Mesothelial cell of epicardium (in vitro differentiated cells): ENCODE measurements at regions not wholly inside any gene's neighbourhood (a gene's known extent, or its start where the extent isn't known, plus 50 kb on each side); places are given as distances from the start of the nearest gene placed in this dataset.

Source experiments
- DNase-seq, 2 experiments: peaks; one replicate each; pipeline ENCODE4 v3.0.0; 2021; ENCODE audit warnings: low spot score in 2 of 2; ENCODE audit not compliant: unreplicated experiment in 2 of 2
- H3K27ac Mint-ChIP-seq: 2 replicates; pipeline ENCODE4 v1.8.0; 2021; ENCODE audit warnings: mixed read lengths
- H3K27me3 Mint-ChIP-seq: 2 replicates; pipeline ENCODE4 v1.8.0; 2021; ENCODE audit warnings: low read depth, mixed read lengths
- H3K36me3 Mint-ChIP-seq: 2 replicates; pipeline ENCODE4 v1.8.0; 2021; ENCODE audit warnings: mixed read lengths
- H3K4me1 Mint-ChIP-seq: 2 replicates; pipeline ENCODE4 v1.8.0; 2021; ENCODE audit warnings: mixed read lengths
- H3K4me3 Mint-ChIP-seq: 2 replicates; pipeline ENCODE4 v1.8.0; 2021; ENCODE audit warnings: mild to moderate bottlenecking, moderate library complexity, mixed read lengths
- H3K9me3 Mint-ChIP-seq: 2 replicates; pipeline ENCODE4 v1.8.0; 2021; ENCODE audit warnings: mixed read lengths
- TF ChIP-seq, protein P1 (sequence below): fragments of 200-600 bp; sonication (generic); IDR thresholded peaks from one replicate; pipeline ENCODE4 v1.5.0; 2021; ENCODE audit warnings: antibody characterized with exemption; ENCODE audit not compliant: unreplicated experiment

GRCh38 chr7:33807155-33807530 lies 98.2 kb upstream of the BMPER start:
- H3K27ac Mint-ChIP-seq: peak overlapping the region; percentile 39
- H3K36me3 Mint-ChIP-seq: no peaks in the 10 kb centered on the region
- no peak overlapping the region for H3K4me3 Mint-ChIP-seq
- no peaks in the 10 kb centered on the region for H3K9me3 Mint-ChIP-seq
- TF ChIP-seq, protein P1, sequence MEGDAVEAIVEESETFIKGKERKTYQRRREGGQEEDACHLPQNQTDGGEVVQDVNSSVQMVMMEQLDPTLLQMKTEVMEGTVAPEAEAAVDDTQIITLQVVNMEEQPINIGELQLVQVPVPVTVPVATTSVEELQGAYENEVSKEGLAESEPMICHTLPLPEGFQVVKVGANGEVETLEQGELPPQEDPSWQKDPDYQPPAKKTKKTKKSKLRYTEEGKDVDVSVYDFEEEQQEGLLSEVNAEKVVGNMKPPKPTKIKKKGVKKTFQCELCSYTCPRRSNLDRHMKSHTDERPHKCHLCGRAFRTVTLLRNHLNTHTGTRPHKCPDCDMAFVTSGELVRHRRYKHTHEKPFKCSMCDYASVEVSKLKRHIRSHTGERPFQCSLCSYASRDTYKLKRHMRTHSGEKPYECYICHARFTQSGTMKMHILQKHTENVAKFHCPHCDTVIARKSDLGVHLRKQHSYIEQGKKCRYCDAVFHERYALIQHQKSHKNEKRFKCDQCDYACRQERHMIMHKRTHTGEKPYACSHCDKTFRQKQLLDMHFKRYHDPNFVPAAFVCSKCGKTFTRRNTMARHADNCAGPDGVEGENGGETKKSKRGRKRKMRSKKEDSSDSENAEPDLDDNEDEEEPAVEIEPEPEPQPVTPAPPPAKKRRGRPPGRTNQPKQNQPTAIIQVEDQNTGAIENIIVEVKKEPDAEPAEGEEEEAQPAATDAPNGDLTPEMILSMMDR: no peak
- no peak for DNase-seq
- H3K27me3 Mint-ChIP-seq: no peaks in the 10 kb centered on the region
- peaks cover 52% of the 10 kb centered on the region for H3K4me1 Mint-ChIP-seq

GRCh38 chr7:33807779-33808482 lies 97.4 kb upstream of the BMPER start:
- Mint-ChIP-seq H3K27me3 (no peaks in the 10 kb centered on the region), H3K27ac (no peak overlapping the region), H3K36me3 (no peaks in the 10 kb centered on the region), H3K9me3 (peaks cover 6% of the 10 kb centered on the region), H3K4me3 (no peak overlapping the region), H3K4me1 (peaks cover 45% of the 10 kb centered on the region)
- no peak for DNase-seq
- TF ChIP-seq, protein P1: peak; percentile 23

DNA sequence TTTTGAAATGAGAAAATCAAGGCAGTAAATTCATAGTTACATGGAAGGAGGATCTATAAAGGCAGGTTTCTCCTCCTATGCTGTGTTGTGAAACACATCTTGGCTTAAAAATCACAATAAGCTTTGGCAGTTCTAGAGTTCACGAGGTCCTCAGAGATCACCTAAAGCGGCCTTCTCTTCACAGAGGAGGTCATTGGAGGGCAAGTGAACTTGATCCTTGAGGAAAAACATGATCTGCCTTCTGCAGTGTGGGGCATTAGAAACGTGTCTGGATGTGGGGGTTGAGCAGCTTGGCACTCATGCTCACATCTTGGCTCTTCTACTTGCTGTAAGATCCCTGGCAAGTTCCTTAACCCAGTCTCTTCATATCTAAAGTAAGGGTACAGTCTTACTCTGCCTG lies 96.1 kb upstream of the BMPER start:
- H3K9me3 Mint-ChIP-seq: peaks cover 6% of the 10 kb centered on the region
- no peaks in the 10 kb centered on the region for H3K36me3 Mint-ChIP-seq
- no peak overlapping the region for H3K4me3 Mint-ChIP-seq
- no peak for DNase-seq
- peaks cover 35% of the 10 kb centered on the region for H3K4me1 Mint-ChIP-seq
- TF ChIP-seq, protein P1: no peak
- H3K27ac Mint-ChIP-seq: no peak overlapping the region
- H3K27me3 Mint-ChIP-seq: no peaks in the 10 kb centered on the region

DNA sequence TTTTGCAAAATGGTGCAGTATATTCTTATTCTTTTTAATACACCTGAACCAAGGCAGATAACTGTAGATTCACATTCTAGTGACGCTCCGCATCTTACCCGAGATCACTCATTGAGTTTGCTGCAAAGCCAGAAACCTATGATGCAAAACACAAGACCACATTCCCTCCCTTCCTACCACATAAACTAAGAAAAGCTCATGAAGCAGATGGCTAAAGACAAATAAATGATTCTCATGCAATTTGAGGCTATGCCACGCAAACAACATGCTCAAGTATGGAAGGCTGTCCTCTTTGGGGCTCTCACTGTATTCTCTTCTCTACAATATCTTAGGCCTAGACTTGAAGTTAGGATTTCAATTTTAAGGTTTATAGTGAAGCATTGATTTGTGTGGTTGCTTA lies 95.0 kb upstream of the BMPER start:
- Mint-ChIP-seq H3K4me1 (peaks cover 28% of the 10 kb centered on the region), H3K4me3 (no peak overlapping the region), H3K27me3 (no peaks in the 10 kb centered on the region), H3K9me3 (peaks cover 6% of the 10 kb centered on the region), H3K36me3 (no peaks in the 10 kb centered on the region), H3K27ac (no peak overlapping the region)
- DNase-seq: no peak
- TF ChIP-seq, protein P1: no peak

GRCh38 chr7:33813331-33813730 lies 92.0 kb upstream of the BMPER start:
- Mint-ChIP-seq H3K27ac (no peak overlapping the region), H3K27me3 (no peaks in the 10 kb centered on the region), H3K9me3 (peaks cover 6% of the 10 kb centered on the region), H3K4me3 (no peak overlapping the region), H3K4me1 (peaks cover 6% of the 10 kb centered on the region), H3K36me3 (no peaks in the 10 kb centered on the region)
- no peak for DNase-seq
- TF ChIP-seq, protein P1: no peak

DNA sequence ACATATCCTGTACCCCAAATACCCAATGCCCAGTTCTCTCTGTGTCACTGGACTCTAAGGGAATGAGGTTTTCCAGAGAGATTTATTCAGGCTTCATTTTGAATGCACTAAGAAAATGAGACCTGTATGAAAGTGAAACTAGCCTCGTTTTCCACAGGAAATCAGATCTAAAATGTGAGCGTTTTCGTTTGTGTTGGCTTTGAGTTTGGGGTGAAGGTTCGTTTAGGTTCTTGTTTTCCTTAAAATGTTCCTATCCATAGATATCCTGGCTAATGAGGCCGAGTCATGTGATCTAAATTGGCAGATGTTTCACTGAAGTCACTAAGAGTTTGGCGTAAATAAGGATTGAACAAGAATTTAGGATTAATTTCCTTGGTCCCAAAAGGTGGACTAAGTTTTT lies 90.9 kb upstream of the BMPER start:
- H3K4me3 Mint-ChIP-seq: no peak overlapping the region
- H3K36me3 Mint-ChIP-seq: no peaks in the 10 kb centered on the region
- no peaks in the 10 kb centered on the region for H3K27me3 Mint-ChIP-seq
- no peak for DNase-seq
- TF ChIP-seq, protein P1: no peak
- peaks cover 6% of the 10 kb centered on the region for H3K9me3 Mint-ChIP-seq
- H3K4me1 Mint-ChIP-seq: peaks cover 4% of the 10 kb centered on the region
- no peak overlapping the region for H3K27ac Mint-ChIP-seq
